HG03342 (cell line): ENCODE measurements at regions not wholly inside any gene's neighbourhood (a gene's known extent, or its start where the extent isn't known, plus 50 kb on each side); places are given as distances from the start of the nearest gene placed in this dataset.

Experiments
- ATAC-seq: cut with Tn5 transposase; IDR thresholded peaks from one replicate; pipeline ENCODE4 v1.9.1; 2021; ENCODE audit warnings: mild to moderate bottlenecking, moderate library complexity; ENCODE audit not compliant: unreplicated experiment

DNA sequence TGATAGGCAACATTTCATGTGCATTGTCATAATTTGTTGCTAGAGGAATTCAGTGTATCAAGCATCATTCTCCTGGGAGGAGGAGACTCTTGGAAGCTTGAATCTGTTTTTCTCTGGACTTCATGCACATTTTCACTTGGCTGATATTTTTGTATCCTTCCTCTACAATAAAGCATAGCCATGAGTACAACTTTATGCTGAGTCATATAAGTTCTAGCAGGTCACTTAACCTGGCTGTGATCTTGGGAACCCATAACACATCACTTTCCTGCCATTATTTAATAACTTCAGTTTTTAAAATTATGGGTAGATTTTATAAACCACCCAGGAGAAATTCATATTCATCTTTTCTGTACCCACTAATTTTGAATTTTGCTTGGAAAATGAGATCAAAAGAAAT, 203.0 kb upstream of the CD96 start:
- no peak for ATAC-seq

DNA sequence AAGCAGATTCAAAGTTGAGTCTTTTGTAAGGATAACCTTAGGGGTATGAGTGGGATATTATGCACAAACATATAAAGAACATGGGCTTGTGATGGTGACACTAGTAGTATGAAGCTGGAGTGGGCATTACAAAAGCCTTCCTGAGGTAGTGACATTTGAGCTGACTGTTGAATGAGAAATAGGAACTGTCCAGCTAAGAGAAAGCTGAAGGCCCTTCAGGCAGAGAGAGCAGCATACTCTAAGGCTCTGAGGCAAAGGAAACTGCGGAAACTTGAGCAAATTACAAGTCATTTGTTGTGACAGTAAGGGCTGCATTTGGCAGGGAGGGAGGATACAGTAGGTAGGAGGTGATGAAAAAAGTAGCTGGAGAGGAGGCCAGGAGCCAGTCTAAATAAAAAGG, 190.7 kb upstream of the CD96 start:
- ATAC-seq, result no peak

DNA sequence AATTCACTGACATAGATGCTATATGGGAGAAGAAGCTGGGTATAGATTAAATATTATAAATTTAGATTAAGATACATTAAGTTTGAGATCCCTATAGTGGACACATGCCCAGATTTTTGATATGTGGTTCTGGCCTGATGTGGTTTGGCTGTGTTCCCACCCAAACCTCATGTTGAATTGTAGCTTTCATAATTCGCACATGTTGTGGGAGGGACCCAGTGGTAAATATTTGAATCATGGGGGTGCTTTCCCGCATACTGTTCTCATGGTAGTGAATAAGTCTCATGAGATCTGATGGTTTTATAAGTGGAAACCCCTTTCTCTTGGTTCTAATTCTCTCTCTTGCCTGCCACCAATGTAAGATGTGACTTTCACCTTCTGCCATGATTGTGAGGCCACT, 189.4 kb upstream of the CD96 start:
- no peak for ATAC-seq

DNA sequence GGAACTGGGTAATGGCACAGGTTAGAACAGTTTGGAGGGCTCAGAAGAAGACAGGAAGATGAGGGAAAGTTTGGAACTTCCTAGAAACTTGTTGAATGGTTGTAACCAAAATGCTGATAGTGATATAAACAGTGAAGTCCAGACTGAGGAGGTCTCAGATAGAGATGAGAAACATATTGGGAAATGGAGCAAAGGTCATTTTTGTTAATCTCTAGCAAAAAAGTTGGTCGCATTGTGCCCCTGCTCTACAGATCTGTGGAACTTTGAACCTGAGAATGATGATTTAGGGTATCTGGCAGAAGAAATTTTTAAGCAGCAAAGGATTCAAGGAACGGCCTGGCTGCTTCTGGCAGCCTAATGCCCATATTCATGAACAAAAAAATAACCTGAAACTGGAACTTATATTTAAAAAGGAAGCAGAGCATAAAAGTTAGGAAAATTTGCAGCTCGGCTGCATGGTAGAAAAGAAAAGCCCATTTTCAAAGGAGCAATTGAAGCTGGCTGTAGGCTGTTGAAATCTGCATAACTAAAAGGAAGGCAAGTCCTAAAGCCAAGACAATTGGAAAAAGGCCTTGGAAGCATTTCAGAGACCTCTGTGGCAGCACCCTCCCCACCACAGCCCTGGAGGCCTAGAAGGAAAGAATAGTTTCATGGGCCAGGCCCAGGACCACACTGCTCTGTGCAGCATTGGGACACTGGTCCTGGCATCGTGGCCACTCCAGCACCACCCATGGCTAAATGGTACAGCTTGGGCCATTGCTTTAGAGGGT, 182.6 kb upstream of the CD96 start:
- no peak for ATAC-seq

DNA sequence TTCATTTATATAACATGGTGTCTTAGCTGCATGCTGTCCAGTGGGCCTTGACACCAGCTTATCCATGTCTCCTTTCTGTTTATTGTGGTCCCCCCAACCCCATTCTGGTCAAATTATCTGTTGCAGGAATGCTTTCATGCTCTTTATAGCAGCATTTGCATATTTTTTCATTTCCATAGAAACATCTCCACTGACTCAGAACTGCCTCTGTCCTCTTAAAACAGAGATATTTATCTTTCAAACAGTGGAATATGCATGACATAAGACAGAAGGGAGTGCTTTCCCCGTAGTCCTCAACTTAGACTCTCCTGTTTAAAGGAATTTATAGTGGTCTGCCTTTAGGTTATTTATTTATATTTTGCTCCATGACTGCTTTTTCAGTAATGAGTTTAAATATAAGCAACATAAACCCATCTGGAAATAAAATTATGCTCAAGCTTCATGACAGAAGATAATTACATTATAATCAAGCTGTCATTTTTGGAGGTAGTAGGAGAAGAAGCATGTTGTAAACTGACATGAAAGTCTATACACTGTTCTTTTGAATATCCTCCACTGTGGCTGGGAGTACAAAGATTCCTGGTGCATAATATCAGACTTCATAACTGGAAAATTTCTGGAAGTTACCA, 179.5 kb upstream of the CD96 start:
- no peak for ATAC-seq

DNA sequence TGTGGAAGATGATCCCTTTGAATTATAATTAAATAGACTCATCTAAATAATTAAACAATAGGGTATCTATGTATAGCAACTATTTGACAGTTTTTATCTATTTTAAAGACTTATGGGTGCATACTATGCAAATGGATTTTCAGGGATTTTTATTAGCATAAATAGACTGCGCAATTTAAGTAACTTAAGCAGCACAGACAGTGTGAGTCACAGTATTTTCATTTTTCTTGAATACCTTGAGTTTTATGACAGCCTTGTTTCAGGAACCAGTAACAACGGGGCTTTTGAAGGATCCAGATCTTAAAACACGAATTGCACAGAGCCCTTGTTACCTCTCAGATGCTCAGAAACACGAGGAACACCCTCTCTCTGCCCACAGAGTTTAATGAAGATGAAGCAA, 175.5 kb upstream of the CD96 start:
- no peak for ATAC-seq

DNA sequence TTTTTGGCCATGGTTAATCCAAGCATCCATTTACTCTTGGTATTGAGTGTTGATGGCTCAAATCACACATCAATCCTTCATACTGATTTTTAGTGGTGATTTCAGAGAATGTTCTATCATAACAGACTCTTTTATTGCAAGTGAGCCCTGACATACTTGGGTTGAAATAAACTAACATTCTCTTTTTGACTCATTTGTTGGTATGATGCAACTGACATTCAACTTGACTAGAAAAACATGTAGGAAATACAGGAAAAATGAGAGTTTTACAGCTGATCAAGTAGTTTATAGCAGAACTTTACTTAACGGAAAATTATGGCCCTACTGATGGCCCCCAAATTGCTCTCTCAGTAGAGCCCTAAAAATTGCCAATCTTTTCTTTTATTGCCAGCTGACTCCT, 173.9 kb upstream of the CD96 start:
- no peak for ATAC-seq

DNA sequence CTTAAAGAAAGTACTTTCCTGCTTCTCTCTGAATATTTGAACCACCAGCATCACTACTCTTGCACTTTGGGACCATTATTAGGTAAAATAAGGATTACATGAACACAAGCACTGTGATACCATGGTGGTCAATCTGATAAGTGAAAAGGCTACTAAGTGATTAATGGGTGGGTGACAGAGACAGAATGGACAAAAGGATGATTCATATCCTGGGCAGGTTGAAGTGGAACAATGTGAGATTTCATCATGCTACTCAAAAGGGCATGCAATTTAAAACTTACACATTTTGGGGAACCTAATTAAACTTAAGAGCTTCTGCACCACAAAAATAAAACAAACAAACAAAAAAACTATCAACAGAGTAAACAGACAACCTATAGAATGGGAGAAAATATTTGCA, 172.0 kb upstream of the CD96 start:
- ATAC-seq, result no peak

DNA sequence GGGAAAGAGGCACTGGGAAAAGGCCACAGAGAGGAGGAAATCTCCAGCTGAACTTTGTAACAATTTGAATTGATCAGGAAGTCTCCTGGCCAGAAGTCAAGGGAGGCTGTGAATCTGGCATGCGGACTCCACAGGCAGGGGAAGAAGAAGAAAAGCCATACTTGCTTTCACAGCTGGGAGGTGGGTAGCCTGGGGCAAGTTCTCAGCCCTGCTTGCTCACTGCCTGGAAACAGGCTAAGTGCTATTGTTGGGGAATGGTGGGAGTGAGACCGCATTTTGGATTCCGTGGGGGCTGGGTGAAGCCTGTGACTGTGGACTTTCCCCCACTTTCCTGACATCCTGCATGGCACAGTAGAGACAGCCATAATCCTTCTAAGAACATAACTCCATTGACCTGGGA, 168.8 kb upstream of the CD96 start:
- no peak for ATAC-seq

DNA sequence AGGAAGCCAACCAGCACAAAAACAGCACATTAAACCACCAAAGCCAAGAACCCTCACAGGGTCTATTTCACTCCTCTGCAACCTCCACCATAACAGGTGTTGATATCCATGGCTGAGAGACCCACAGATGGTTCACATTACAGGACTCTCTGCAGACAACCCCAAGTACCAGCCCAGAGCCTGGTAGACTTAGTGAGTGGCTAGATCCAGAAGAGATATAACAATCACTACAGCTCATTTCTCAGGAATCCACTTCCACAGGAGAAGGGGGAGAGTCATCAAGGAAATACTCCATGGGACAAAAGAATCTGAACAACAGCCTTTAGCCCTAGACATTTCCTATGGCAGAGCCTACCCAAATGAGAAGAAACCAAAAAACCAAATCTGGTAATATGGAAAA, 168.1 kb upstream of the CD96 start:
- no peak for ATAC-seq

DNA sequence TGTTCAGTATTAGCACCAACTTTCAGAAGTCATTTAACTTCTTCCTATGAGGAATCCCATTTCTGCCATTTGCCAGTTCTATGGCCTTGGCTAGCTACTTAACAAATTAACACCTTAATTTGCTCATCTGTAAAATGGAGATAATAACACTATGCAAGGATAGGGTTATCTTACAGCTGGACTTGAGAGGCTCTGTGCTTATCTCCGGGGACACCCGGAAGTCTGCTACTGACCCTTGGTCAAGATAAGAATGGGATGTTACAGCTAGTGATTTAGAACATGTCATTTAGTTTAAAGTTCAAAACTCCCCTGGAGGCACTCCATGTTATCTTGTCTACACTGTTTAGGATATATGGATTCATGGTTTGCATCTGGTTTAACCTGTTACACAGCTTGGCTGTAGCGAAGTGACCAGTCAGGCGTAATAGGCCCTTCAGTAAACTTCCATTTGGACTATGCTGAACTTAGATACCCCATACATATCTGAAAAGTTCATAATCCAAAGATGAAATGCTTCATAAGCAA, 156.0 kb upstream of the CD96 start:
- no peak for ATAC-seq

DNA sequence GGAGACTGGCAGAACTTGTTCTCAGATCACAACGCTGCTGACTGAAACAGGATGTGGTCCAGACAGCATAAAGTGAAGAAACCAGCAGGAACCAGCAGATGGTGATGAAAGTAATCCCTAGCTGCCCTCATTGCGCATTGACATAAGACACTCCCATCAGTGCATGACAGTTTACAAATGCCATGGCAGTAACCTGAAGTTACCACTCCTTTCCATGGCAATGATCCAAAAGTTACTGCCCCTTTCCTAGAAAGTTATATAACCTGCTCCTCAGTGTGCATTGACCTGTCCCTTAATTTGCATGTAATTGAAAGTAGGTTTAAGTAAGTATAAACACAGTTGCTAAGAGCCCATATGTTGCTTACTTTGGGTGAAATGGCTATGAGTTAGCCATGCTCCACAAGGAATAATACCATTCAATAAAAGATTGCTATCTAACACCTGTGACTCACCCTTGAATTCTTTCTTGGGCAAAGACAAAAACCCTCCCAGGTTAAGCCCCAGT, 149.1 kb upstream of the CD96 start:
- ATAC-seq, result no peak

DNA sequence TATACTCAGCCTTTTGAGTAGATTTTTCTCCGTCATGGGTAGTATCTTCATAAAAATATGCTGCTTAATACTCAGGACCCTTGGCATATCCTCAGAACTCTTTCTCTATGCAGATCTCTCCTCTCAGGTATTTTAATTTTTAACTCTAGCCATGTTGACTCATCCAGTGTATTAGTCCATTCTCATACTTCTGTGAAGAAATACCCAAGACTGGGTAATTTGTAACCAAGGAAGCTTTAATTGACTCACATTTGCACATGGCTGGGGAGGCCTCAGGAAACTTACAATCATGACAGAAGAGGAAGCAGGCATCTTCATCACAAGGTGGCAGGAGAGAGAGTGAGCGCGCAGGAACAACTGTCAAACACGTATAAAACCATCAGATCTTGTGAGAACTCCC, 129.3 kb upstream of the CD96 start:
- ATAC-seq, result no peak

DNA sequence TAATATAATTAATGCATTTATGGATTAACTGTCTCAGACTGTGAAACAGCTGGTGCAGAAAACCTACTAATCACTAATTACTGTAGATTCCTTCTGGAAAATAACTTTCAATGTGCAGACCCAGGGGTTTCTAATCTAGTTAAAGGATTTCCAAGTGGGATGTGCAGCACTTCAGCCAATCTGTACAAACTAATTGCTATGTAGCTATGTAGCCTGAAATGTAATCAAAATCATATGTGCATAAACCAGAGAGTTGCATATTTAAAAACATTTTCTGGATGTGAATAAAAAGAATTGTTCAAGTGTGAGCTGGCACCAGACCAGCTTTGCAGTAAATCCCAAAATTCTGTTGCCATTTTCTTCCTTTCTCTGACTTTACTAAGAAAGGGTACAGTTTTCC, 127.5 kb upstream of the CD96 start:
- ATAC-seq, result no peak

DNA sequence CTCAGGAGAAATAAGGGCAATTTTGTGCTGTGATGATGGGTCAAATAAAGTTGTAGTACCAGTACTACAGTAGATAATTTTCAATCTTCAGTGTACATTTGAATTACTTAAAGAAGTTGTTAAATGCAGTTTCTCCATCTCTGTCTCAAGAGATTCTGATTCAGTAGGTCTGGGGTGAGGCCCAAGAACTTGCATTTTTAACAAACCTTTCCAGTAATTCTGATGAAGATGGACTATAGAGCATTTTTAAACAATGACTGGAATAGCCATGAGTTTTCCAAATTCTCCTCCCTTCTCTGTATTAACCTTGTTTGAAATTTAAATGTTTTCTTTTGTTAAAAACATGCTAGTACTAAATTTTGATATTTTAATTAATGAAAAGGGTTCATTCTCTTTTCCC, 127.0 kb upstream of the CD96 start:
- ATAC-seq, result no peak

DNA sequence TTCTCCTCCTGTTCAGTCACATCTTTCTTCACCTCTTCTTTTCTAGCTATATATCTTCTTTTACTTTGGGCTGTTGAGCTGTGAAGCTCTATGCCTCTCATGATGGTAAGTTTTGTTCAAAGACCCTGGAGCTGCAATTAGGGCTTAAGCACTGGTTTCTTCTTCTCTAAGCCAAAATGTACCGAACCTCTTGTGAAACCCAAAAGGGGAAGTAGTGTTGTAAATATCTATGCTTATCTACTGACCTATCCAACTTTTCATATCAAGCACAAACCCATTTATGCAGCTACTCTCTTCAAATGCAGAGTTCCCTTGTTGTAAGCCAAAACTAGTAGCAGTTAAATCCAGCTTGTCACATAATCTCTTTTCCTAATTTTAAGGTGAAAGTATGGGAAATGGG, 123.6 kb upstream of the CD96 start:
- no peak for ATAC-seq

DNA sequence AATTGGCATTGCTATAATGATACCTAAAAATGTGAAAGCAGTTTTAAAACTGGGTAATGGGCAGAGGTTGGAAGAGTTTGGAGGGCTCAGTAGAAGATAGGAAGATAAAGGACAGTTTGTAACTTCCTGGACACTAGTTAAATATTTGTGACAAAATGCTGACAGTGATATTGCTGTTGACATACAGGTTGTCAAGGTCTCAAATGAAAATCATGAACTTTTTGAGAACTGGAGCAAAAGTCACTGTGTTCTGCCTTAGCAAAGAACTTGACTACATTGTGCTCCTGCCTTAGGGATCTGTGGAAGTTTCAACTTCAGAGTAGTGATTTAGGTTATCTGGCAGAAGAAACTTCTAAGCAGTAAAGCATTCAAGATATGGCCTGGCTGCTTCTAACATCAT, 113.7 kb upstream of the CD96 start:
- no peak for ATAC-seq

DNA sequence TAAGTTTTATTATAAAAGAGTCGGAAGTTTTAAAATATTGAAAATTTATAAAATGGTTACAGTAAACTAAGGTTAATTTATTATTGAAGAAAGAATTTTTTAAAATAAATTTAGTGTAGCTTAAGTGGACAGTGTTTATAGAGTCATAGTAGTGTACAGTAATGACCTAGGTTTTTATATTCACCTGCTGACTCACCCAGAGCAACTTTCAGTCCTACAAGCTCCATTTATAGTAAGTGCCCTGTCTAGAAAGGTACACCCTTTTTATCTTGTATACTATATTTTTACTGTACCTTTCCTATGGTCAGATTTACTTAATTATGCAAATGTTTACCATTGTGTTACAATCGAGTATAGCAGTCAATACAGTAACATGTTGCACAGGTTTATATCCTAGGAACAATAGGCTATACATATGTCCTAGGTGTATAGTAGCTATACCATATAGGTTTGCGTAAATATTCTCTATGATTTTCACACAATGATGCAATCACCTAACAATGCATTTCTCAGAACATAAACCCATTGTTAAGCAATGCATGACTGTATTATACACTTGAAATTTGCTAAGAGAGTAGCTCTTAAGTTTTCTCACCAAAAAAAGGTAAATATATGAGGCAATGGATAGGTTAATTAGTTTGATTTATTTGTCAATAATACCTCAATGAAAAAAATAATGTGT, 106.9 kb upstream of the CD96 start:
- no peak for ATAC-seq

DNA sequence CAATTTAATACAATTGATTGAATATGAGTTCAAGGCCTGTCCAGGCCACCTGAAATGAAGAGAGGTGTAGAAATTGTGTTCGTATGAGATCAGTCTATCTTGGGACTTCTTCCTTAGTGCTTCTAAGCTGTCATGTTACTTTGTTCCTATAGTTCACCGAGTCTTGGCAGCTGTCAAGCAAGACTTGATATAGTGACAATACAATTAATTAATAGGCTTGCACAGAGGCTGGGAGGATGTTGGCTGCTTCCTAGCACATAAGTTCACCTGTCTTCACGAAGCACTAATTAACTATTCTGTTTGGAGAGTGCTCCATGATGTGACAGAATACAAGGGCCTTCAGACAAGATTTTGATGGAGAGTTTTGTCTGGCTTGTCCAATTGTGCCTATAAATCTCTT, 103.7 kb upstream of the CD96 start:
- ATAC-seq, result no peak

DNA sequence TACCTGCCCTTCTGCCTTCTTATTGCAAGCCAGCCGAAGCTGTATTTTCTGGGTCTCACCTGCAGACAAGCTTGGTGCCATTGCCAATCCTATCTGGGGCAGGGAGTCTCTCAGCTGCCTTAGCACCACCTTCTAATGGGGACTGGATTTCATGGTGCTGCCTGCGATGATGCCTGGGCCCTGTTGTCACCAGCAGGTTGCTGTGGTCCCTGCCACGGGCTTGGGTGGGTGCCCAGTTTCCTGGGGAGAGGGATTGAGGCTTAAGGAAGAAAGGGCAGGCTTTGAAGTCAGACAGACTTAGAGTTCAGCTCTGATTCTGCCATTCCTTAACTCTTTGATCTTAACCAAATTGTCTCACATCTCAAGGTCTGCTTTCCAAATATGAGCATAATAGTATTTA, 87.4 kb upstream of the CD96 start:
- no peak for ATAC-seq

DNA sequence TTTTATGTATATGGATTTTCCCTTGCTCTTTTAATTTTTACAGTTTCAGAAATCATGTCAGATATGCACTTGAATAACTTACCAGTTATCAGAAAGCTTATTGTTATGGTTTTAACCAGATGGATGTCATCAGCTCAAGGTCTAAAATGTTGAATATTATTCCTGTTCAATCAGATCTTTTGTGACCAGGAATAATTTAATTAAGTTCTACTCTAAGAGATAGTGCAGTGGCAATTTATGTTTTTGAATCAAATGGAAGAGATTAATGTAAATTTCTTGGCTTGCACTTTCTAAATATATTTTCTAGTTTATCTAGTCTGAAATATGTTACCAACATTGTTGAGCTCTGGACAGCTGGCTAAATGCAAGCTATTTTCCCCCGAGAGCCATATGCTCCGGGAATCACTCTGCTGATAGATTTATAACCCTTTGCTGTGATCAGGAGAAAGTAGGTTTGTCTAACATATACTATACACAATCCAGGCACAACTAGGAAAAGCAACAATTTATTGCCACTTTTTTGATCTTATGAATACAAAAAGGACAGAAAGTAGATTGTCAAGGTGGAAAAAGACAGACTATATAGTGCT, 76.8 kb upstream of the CD96 start:
- no peak for ATAC-seq

DNA sequence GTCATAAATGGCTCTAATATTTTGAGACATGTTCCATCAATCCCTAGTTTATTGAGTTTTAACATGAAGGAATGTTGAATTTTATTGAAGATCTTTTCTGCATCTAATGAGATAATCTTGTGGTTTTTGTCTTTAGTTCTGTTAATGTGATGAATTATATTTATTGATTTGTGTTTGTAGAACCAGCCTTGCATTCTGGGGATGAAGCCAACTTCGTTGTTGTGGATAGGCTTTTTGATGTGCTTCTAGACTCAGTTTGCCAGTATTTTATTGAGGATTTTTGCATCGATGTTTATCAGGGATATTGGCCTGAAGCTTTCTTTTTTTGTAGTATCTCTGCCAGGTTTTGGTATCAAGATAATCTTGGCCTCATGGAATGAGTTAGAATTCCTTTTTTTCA, 72.0 kb upstream of the CD96 start:
- no peak for ATAC-seq
